ENCODE measurements at regions not wholly inside any gene's neighbourhood (a gene's known extent, or its start where the extent isn't known, plus 50 kb on each side); places are given as distances from the start of the nearest gene placed in this dataset.
"Not testable (repeated sequence)": the region's sequence is repeated elsewhere in the genome, so short reads cannot be mapped to it uniquely, and the experiment has no call there.

- TF ChIP-seq CTCF, POLR2A (IDR thresholded peaks at IDR 0.05): not testable (repeated sequence)
Measured at GRCh38 chr5:136547096-136547495, 181.8 kb upstream of the TRPC7 start.

Measured in Peyer's patch (tissue), 4 donors.